Brain microvascular endothelial cell (primary cell): ENCODE measurements at regions not wholly inside any gene's neighbourhood (a gene's known extent, or its start where the extent isn't known, plus 50 kb on each side); places are given as distances from the start of the nearest gene placed in this dataset.

ENCODE experiments used
- DNase-seq: peaks from one replicate; pipeline ENCODE4 v3.0.0-alpha.2; 2020
- H3K27ac ChIP-seq: fragments of 250-450 bp; sonication (Bioruptor Pico); 2 replicates; pipeline ENCODE4 v1.5.1; 2020; ENCODE audit warnings: mild to moderate bottlenecking, moderate library complexity
- H3K27me3 ChIP-seq: fragments of 250-450 bp; sonication (Bioruptor Pico); replicated peaks from 2 replicates; pipeline ENCODE4 v1.5.1; 2020; ENCODE audit warnings: mild to moderate bottlenecking
- H3K36me3 ChIP-seq: fragments of 250-450 bp; sonication (Bioruptor Pico); replicated peaks from 2 replicates; pipeline ENCODE4 v1.5.1; 2020; ENCODE audit warnings: mild to moderate bottlenecking
- H3K4me3 ChIP-seq: 2 replicates; pipeline ENCODE4 v1.5.1; 2011; ENCODE audit warnings: low read depth, mild to moderate bottlenecking, control low read depth, low read length, moderate library complexity
- CTCF ChIP-seq: IDR thresholded peaks from 2 replicates; pipeline ENCODE4 v1.5.1; 2011; ENCODE audit warnings: low read depth, mild to moderate bottlenecking, moderate library complexity, low read length, control low read depth, inconsistent platforms; ENCODE audit errors: missing control alignments
- in situ Hi-C: cut with HindIII; loops from 2 replicates; pipeline ENCODE4 v1.10.0; 2017; ENCODE audit warnings: low sequenced_read_pairs, low pct_ligation_motif_present

- no peak overlapping the region for H3K4me3 ChIP-seq
- no peak for DNase-seq
- no peaks in the 10 kb centered on the region for H3K27me3 ChIP-seq
- H3K36me3 ChIP-seq, result no peaks in the 10 kb centered on the region
- no peak for TF ChIP-seq CTCF
- in situ Hi-C loops, result no loop called here
- H3K27ac ChIP-seq, result no peak overlapping the region
These were observed 56.8 kb downstream of the IZUMO3 start for GRCh38 chr9:24488896-24489295.

GRCh38 chr9:24487946-24488345 is 57.8 kb downstream of the IZUMO3 start:
- in situ Hi-C loops, result no loop called here
- H3K27ac ChIP-seq, result no peak overlapping the region
- no peaks in the 10 kb centered on the region for H3K36me3 ChIP-seq
- H3K4me3 ChIP-seq, result no peak overlapping the region
- no peak for DNase-seq
- no peak for TF ChIP-seq CTCF
- H3K27me3 ChIP-seq, result no peaks in the 10 kb centered on the region

DNA sequence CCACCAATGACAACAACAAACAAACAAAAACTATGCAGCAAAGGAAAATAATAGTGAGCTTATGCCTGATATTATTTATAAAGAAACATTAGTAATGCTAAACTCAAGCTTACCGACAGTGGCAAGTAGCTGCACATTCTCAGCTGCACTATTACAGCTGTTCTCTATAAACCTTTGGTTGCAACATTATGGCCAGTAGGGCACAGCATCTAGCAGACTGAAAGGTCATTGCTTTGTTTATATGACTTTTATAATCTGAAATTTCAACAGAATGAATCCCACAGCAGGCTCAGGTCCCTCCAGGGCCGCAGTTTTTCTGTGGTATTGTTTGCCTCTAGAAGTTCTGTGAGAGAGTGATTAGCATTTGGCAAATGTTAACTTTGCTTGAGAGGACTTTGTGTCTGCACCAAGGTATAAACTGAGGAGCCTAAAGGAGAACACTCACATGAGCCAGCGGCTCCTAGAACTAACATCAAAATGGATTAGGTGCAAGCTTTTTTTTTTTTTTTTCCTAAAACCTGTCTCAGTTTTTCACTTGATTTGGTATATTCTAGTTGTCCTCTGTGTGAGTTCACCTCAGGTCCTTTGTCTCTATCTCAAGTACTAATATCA is 58.3 kb downstream of the IZUMO3 start:
- no peak for TF ChIP-seq CTCF
- in situ Hi-C loops, result no loop called here
- DNase-seq, result no peak
- H3K4me3 ChIP-seq, result no peak overlapping the region
- H3K36me3 ChIP-seq, result no peaks in the 10 kb centered on the region
- no peaks in the 10 kb centered on the region for H3K27me3 ChIP-seq
- H3K27ac ChIP-seq, result no peak overlapping the region

DNA sequence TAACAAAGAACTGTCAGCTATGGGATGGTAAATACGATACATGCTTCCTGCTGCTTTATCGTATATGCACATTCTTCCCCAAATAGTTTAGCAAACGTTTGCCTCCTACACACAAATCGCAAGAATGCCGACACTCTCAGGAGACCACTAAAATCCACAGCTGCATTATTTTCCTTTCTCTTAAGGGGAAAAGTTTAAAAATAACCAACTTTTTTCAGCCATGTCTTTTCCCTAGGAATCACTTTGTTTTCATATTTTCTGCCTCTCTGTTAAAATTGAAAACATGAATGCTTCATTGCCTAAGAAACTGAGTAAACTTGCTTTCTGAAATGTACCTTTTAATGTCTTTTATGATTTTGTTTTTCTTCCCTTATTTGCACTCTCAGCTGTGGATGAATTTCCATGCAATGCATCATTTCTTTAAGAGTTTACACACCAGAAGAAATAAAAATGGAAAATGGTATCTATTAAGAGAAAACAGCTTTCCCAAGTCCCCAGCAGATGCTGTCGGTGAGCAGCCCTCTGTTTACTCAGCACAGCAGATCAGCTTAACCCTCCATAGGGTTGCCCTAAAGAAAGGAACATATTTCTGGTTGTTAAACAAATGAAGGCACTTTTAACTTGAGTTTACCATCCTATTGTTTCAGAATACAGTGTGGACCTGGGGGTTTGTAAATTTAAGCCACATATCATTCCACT is 66.2 kb downstream of the IZUMO3 start:
- Histone ChIP-seq H3K4me3 (no peak overlapping the region), H3K27ac (no peak overlapping the region), H3K36me3 (no peaks in the 10 kb centered on the region), H3K27me3 (no peaks in the 10 kb centered on the region)
- TF ChIP-seq CTCF, result no peak
- in situ Hi-C loops, result no loop called here
- no peak for DNase-seq

- no peaks in the 10 kb centered on the region for H3K27me3 ChIP-seq
- in situ Hi-C loops, result no loop called here
- H3K27ac ChIP-seq, result no peak overlapping the region
- TF ChIP-seq CTCF, result no peak
- DNase-seq, result peak; percentile 4
- H3K4me3 ChIP-seq, result no peak overlapping the region
- H3K36me3 ChIP-seq, result no peaks in the 10 kb centered on the region
These were observed 81.3 kb downstream of the IZUMO3 start for GRCh38 chr9:24464319-24464951.
